Lower lobe of right lung (tissue), 2 donors: ENCODE measurements at regions not wholly inside any gene's neighbourhood (a gene's known extent, or its start where the extent isn't known, plus 50 kb on each side); places are given as distances from the start of the nearest gene placed in this dataset.

Experiments used
- ATAC-seq, 2 donors: fragments of 200-7000 bp; cut with Tn5 transposase; one replicate each; pipeline ENCODE4 v1.9.1; 2020 to 2022; ENCODE audit warnings: mild to moderate bottlenecking in 2 of 2, moderate library complexity in 2 of 2
- DNase-seq: peaks from one replicate; pipeline ENCODE4 v3.0.0-alpha.2; 2020
- H3K27ac ChIP-seq: fragments of 200-600 bp; one replicate; pipeline ENCODE4 v1.8.0; 2022
- H3K27me3 ChIP-seq: fragments of 200-600 bp; one replicate; pipeline ENCODE4 v1.8.0; 2022; ENCODE audit warnings: low read depth
- H3K36me3 ChIP-seq: fragments of 200-600 bp; one replicate; pipeline ENCODE4 v1.8.0; 2022; ENCODE audit warnings: mild to moderate bottlenecking
- H3K4me1 ChIP-seq: fragments of 200-600 bp; one replicate; pipeline ENCODE4 v1.8.0; 2022
- H3K4me3 ChIP-seq: fragments of 200-600 bp; one replicate; pipeline ENCODE4 v1.8.0; 2022; ENCODE audit warnings: mild to moderate bottlenecking
- H3K9me3 ChIP-seq: fragments of 200-600 bp; one replicate; pipeline ENCODE4 v1.8.0; 2022
- CTCF ChIP-seq: fragments of 200-600 bp; IDR thresholded peaks from one replicate; pipeline ENCODE4 v1.8.0; 2022; ENCODE audit warnings: antibody characterized with exemption, mild to moderate bottlenecking
- intact Hi-C: fragments of 100-400 bp; cut with DNase I; formaldehyde crosslinking; loops from one replicate; pipeline ENCODE4 v1.11.0; 2022
- donor health status: DM: no; HTN: yes; CAD: no; lungs with severe emphysema.

DNA sequence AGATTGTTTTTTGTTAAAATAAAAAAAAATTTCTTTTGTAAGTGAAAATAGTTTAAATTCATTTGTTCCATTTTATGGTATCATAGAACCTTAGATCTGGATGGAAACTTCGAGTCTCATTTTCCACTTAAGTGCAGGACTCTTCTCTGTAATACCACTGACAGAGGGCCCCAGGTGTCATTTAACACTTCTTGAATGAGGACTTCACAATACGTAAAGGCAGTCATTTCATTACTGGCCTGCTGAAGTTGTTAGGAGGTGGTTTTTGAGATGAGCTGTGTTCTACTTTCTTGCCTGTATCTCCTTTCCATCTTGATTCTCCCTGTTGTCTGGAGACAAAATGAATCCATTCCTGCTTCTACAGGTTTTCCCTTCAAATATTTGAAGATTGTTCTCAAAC lies 455.3 kb downstream of the DMRT2 start:
- no peaks in the 10 kb centered on the region for H3K36me3 ChIP-seq
- no peak for DNase-seq
- no peaks in the 10 kb centered on the region for H3K27me3 ChIP-seq
- intact Hi-C loops = no loop called here
- no peak overlapping the region for H3K27ac ChIP-seq
- no peaks in the 10 kb centered on the region for H3K9me3 ChIP-seq
- TF ChIP-seq CTCF = no peak
- no peak overlapping the region for H3K4me3 ChIP-seq
- no peaks in the 10 kb centered on the region for H3K4me1 ChIP-seq
- no peak for ATAC-seq

- Histone ChIP-seq H3K4me1 (no peaks in the 10 kb centered on the region), H3K9me3 (no peaks in the 10 kb centered on the region), H3K27me3 (no peaks in the 10 kb centered on the region), H3K4me3 (no peak overlapping the region), H3K27ac (no peak overlapping the region), H3K36me3 (no peaks in the 10 kb centered on the region)
- ATAC-seq (no peak), DNase-seq (no peak)
- intact Hi-C loops = no loop called here
- no peak for TF ChIP-seq CTCF
Observed at GRCh38 chr9:1510712-1511111, 460.6 kb downstream of the DMRT2 start.

GRCh38 chr9:1513105-1513504 lies 462.9 kb downstream of the DMRT2 start:
- no peak overlapping the region for H3K27ac ChIP-seq
- intact Hi-C loops = no loop called here
- no peaks in the 10 kb centered on the region for H3K4me1 ChIP-seq
- DNase-seq = no peak
- no peaks in the 10 kb centered on the region for H3K9me3 ChIP-seq
- TF ChIP-seq CTCF = no peak
- ATAC-seq = no peak
- no peak overlapping the region for H3K4me3 ChIP-seq
- no peaks in the 10 kb centered on the region for H3K27me3 ChIP-seq
- no peaks in the 10 kb centered on the region for H3K36me3 ChIP-seq

DNA sequence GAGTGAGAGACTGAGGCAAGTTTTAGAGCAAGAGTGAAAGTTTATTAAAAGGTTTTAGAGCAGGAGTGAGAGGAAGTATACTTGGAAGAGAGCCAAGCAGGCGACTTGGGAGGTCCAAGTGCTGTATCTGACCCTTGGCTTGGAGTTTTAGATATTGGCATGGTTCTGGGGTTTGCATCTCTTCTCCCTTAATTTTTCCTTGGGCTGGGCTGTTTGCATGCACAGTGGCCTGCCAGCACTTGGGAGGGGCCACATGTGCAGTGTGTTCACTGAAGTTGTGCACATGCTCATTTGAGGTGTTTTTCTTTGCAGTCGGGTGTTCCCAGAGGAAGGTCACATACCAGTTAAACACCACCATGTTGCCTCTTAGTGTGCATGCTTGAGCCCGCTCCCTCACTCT lies 464.1 kb downstream of the DMRT2 start:
- Histone ChIP-seq H3K27me3 (no peaks in the 10 kb centered on the region), H3K4me1 (no peaks in the 10 kb centered on the region), H3K9me3 (no peaks in the 10 kb centered on the region), H3K27ac (no peak overlapping the region), H3K4me3 (no peak overlapping the region), H3K36me3 (no peaks in the 10 kb centered on the region)
- DNase-seq = no peak
- intact Hi-C loops = no loop called here
- no peak for ATAC-seq
- no peak for TF ChIP-seq CTCF

- no peak for DNase-seq
- no peak for ATAC-seq
- Histone ChIP-seq H3K4me3 (no peak overlapping the region), H3K36me3 (no peaks in the 10 kb centered on the region), H3K27me3 (no peaks in the 10 kb centered on the region), H3K27ac (no peak overlapping the region), H3K4me1 (no peaks in the 10 kb centered on the region), H3K9me3 (no peaks in the 10 kb centered on the region)
- intact Hi-C loops = no loop called here
- TF ChIP-seq CTCF = no peak
Observed at GRCh38 chr9:1514776-1515363, 464.7 kb downstream of the DMRT2 start.

DNA sequence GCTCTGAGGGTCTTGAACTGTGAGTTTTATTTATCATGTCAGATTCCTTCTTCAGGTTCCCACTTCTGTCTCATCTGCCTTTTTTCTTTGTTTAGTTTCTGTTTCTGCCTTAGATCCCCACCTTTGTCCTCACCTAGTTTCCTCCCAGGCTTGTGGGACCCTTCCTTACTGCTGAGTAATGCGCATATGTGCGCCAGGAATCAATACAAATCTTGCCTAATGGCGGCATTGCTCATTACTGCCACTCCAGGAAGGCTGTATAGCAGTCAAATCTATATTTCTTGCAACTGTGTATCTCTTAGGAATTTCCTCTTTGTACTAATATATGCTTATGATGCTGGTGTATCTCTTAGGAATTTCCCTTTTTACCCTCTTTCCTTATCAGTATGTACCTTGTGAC lies 465.4 kb downstream of the DMRT2 start:
- Histone ChIP-seq H3K9me3 (no peaks in the 10 kb centered on the region), H3K36me3 (no peaks in the 10 kb centered on the region), H3K27me3 (no peaks in the 10 kb centered on the region), H3K4me3 (no peak overlapping the region), H3K4me1 (no peaks in the 10 kb centered on the region), H3K27ac (no peak overlapping the region)
- TF ChIP-seq CTCF = no peak
- DNase-seq = no peak
- intact Hi-C loops = no loop called here
- ATAC-seq = no peak
